HepG2 (cell line): ENCODE measurements at regions not wholly inside any gene's neighbourhood (a gene's known extent, or its start where the extent isn't known, plus 50 kb on each side); places are given as distances from the start of the nearest gene placed in this dataset.

Source experiments
- CHD2 ChIP-seq: IDR thresholded peaks from 2 replicates; pipeline ENCODE4 v1.6.1; 2011; ENCODE audit warnings: low read depth, low read length, improper control_type of control experiment
- ELF4 ChIP-seq: sonication (generic); formaldehyde crosslinking; IDR thresholded peaks from 2 replicates; pipeline ENCODE4 v1.5.0; 2020; ENCODE audit warnings: missing genetic modification reagents, mild to moderate bottlenecking, moderate library complexity, borderline replicate concordance
- MYNN ChIP-seq: sonication (generic); formaldehyde crosslinking; IDR thresholded peaks from 2 replicates; pipeline ENCODE4 v1.4.0; 2020; ENCODE audit warnings: mild to moderate bottlenecking, low read depth, missing genetic modification reagents
- RBM22 ChIP-seq: fragments of 200-400 bp; formaldehyde crosslinking; optimal IDR thresholded peaks from 2 replicates; pipeline ENCODE3; 2017; ENCODE audit warnings: mild to moderate bottlenecking, low read length, moderate library complexity
- RXRA ChIP-seq: sonication (generic); formaldehyde crosslinking; IDR thresholded peaks from 2 replicates; pipeline ENCODE4 v1.5.1; 2020; ENCODE audit warnings: missing genetic modification reagents
- STAT5B ChIP-seq: sonication (generic); formaldehyde crosslinking; IDR thresholded peaks from 2 replicates; pipeline ENCODE4 v1.4.0; 2020; ENCODE audit warnings: missing genetic modification reagents
- ZNF121 ChIP-seq: sonication (generic); formaldehyde crosslinking; IDR thresholded peaks from 2 replicates; pipeline ENCODE4 v1.5.0; 2020; ENCODE audit warnings: mild to moderate bottlenecking, missing genetic modification reagents
- ZNF549 ChIP-seq: sonication (generic); formaldehyde crosslinking; IDR thresholded peaks from 2 replicates; pipeline ENCODE4 v1.5.0; 2020; ENCODE audit warnings: missing genetic modification reagents
- TF ChIP-seq, protein P1 (sequence below): conservative IDR thresholded peaks from 2 replicates; pipeline ENCODE4 v1.6.1; 2018; ENCODE audit warnings: missing genetic modification reagents
- TF ChIP-seq, protein P2 (sequence below): sonication (generic); formaldehyde crosslinking; IDR thresholded peaks from 2 replicates; pipeline ENCODE4 v1.5.0; 2020; ENCODE audit warnings: mild to moderate bottlenecking, missing genetic modification reagents
- TF ChIP-seq, protein P3 (sequence below): sonication (generic); formaldehyde crosslinking; IDR thresholded peaks from 2 replicates; pipeline ENCODE4 v1.5.0; 2020; ENCODE audit warnings: mild to moderate bottlenecking, missing genetic modification reagents, moderate library complexity

DNA sequence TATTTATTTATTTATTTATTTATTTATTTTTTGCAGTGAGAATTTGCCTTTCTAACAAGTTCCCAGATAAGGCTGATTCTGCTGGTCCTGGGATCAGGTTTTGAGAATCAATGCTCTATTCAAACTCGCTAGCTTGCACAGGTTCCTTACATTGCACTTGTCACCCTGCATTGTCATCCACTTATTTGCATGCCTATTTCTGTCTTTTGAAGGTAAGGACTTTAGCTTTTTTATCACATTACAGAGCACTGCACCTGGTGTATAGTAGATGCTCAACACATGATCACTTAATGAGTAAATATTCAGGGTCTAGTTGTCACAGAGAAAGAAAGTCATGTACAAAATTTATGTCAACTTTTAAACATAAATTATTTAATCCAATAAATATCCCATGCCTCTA, 219.7 kb upstream of the BTG1 start:
- TF ChIP-seq MYNN (CRISPR knock-in tag), result no peak
- TF ChIP-seq, protein P1, sequence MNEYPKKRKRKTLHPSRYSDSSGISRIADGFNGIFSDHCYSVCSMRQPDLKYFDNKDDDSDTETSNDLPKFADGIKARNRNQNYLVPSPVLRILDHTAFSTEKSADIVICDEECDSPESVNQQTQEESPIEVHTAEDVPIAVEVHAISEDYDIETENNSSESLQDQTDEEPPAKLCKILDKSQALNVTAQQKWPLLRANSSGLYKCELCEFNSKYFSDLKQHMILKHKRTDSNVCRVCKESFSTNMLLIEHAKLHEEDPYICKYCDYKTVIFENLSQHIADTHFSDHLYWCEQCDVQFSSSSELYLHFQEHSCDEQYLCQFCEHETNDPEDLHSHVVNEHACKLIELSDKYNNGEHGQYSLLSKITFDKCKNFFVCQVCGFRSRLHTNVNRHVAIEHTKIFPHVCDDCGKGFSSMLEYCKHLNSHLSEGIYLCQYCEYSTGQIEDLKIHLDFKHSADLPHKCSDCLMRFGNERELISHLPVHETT (CRISPR knock-in tag), result no peak
- TF ChIP-seq, protein P2, sequence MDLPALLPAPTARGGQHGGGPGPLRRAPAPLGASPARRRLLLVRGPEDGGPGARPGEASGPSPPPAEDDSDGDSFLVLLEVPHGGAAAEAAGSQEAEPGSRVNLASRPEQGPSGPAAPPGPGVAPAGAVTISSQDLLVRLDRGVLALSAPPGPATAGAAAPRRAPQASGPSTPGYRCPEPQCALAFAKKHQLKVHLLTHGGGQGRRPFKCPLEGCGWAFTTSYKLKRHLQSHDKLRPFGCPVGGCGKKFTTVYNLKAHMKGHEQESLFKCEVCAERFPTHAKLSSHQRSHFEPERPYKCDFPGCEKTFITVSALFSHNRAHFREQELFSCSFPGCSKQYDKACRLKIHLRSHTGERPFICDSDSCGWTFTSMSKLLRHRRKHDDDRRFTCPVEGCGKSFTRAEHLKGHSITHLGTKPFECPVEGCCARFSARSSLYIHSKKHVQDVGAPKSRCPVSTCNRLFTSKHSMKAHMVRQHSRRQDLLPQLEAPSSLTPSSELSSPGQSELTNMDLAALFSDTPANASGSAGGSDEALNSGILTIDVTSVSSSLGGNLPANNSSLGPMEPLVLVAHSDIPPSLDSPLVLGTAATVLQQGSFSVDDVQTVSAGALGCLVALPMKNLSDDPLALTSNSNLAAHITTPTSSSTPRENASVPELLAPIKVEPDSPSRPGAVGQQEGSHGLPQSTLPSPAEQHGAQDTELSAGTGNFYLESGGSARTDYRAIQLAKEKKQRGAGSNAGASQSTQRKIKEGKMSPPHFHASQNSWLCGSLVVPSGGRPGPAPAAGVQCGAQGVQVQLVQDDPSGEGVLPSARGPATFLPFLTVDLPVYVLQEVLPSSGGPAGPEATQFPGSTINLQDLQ, result no peak
- no peak for TF ChIP-seq RXRA (CRISPR knock-in tag)
- no peak for TF ChIP-seq ELF4
- TF ChIP-seq, protein P3, sequence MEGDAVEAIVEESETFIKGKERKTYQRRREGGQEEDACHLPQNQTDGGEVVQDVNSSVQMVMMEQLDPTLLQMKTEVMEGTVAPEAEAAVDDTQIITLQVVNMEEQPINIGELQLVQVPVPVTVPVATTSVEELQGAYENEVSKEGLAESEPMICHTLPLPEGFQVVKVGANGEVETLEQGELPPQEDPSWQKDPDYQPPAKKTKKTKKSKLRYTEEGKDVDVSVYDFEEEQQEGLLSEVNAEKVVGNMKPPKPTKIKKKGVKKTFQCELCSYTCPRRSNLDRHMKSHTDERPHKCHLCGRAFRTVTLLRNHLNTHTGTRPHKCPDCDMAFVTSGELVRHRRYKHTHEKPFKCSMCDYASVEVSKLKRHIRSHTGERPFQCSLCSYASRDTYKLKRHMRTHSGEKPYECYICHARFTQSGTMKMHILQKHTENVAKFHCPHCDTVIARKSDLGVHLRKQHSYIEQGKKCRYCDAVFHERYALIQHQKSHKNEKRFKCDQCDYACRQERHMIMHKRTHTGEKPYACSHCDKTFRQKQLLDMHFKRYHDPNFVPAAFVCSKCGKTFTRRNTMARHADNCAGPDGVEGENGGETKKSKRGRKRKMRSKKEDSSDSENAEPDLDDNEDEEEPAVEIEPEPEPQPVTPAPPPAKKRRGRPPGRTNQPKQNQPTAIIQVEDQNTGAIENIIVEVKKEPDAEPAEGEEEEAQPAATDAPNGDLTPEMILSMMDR, result no peak
- no peak for TF ChIP-seq CHD2
- TF ChIP-seq ZNF121 (CRISPR knock-in tag), result no peak
- no peak for TF ChIP-seq RBM22
- TF ChIP-seq ZNF549 (CRISPR knock-in tag), result no peak
- no peak for TF ChIP-seq STAT5B (CRISPR knock-in tag)
